ENCODE measurements at regions not wholly inside any gene's neighbourhood (a gene's known extent, or its start where the extent isn't known, plus 50 kb on each side); places are given as distances from the start of the nearest gene placed in this dataset.

- TF ChIP-seq, protein P1, sequence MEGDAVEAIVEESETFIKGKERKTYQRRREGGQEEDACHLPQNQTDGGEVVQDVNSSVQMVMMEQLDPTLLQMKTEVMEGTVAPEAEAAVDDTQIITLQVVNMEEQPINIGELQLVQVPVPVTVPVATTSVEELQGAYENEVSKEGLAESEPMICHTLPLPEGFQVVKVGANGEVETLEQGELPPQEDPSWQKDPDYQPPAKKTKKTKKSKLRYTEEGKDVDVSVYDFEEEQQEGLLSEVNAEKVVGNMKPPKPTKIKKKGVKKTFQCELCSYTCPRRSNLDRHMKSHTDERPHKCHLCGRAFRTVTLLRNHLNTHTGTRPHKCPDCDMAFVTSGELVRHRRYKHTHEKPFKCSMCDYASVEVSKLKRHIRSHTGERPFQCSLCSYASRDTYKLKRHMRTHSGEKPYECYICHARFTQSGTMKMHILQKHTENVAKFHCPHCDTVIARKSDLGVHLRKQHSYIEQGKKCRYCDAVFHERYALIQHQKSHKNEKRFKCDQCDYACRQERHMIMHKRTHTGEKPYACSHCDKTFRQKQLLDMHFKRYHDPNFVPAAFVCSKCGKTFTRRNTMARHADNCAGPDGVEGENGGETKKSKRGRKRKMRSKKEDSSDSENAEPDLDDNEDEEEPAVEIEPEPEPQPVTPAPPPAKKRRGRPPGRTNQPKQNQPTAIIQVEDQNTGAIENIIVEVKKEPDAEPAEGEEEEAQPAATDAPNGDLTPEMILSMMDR (IDR thresholded peaks at IDR 0.05), result no peak
- TF ChIP-seq EP300 (IDR thresholded peaks at IDR 0.05) (no peak), POLR2A (IDR thresholded peaks at IDR 0.05) (no peak)
- ATAC-seq (ENCODE audit: low FRiP score in 2 of 2), result no peak
- WGBS, 2 donors, result 89 to 92% methylated on average over 5 of the region's 5 CpGs
Measured at GRCh38 chr16:59567496-59567895, 833.4 kb upstream of the GOT2 start.

DNA sequence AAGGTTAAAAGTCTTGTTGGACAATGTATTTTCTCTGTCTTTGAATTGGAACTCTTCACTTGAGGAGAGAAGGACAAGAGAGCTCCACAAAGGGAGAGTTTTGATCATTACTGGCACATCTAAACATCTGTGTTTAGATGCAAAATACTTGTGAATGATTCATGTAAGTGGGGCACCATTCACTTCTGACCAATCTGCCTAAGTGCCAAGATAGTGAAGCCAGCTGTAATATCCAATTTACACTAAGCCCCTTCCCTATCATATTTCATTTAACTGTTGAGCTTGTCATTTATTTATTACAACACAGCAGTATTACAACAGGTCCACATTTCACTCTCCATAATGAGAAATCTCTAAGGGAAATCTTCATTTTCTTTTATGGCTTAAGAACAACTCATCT, 832.3 kb upstream of the GOT2 start:
- no peaks in the 10 kb centered on the region for H3K27me3 ChIP-seq
- no peak for TF ChIP-seq POLR2A (IDR thresholded peaks at IDR 0.05)
- TF ChIP-seq, protein P1 (IDR thresholded peaks at IDR 0.05), result no peak
- no peak overlapping the region for H3K27ac ChIP-seq
- H3K4me1 ChIP-seq, result no peaks in the 10 kb centered on the region
- no peaks in the 10 kb centered on the region for H3K9me3 ChIP-seq
- no peaks in the 10 kb centered on the region for H3K36me3 ChIP-seq
- DNase-seq (no peak), ATAC-seq (ENCODE audit: low FRiP score in 2 of 2) (no peak)
- H3K4me3 ChIP-seq, result no peak overlapping the region

More at GRCh38 chr16:59567496-59567895, 833.4 kb upstream of the GOT2 start:
- Histone ChIP-seq H3K27ac (no peak overlapping the region), H3K36me3 (no peaks in the 10 kb centered on the region), H3K4me1 (no peaks in the 10 kb centered on the region), H3K27me3 (no peaks in the 10 kb centered on the region), H3K9me3 (no peaks in the 10 kb centered on the region), H3K4me3 (no peak overlapping the region)
- no peak for DNase-seq

- Histone ChIP-seq H3K27me3 (no peaks in the 10 kb centered on the region), H3K27ac (no peak overlapping the region), H3K4me1 (no peaks in the 10 kb centered on the region), H3K4me3 (no peak overlapping the region), H3K9me3 (no peaks in the 10 kb centered on the region), H3K36me3 (no peaks in the 10 kb centered on the region)
- no peak for TF ChIP-seq POLR2AphosphoS5 (IDR thresholded peaks at IDR 0.05)
- no peak for TF ChIP-seq POLR2A (IDR thresholded peaks at IDR 0.05)
- no peak for TF ChIP-seq EP300 (IDR thresholded peaks at IDR 0.05)
- TF ChIP-seq, protein P1 (IDR thresholded peaks at IDR 0.05), result no peak
- DNase-seq (no peak), ATAC-seq (ENCODE audit: low FRiP score in 2 of 2) (no peak)
Measured at GRCh38 chr16:59558679-59559078, 824.6 kb upstream of the GOT2 start.

DNA sequence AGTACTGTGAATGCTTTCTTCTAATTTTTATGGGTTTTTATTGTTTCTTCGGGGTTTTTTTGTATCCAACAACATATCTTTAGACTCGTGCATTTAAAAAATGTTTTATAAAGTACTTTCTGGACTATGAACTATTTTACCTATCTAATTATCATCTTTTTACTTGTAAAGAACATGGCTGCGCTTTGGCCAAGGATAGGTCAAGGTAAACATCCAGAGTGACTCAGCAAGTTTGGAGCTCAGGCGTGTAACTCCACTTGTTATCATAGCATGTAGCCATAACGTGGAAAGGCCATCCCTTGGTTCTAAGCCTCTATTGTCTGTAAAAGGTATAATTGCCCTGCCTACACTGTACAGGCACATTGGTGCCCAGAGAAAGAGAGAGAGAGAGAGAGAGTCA, 818.0 kb upstream of the GOT2 start:
- ATAC-seq (ENCODE audit: low FRiP score in 2 of 2) (no peak), DNase-seq (no peak)
- 88 to 91% methylated on average over 5 of the region's 5 CpGs for WGBS, 2 donors
- H3K4me1 ChIP-seq, result no peaks in the 10 kb centered on the region
- H3K36me3 ChIP-seq, result no peaks in the 10 kb centered on the region
- H3K9me3 ChIP-seq, result no peaks in the 10 kb centered on the region
- H3K4me3 ChIP-seq, result no peak overlapping the region
- peaks cover 0 to 2% (median 0%) of the 10 kb centered on the region in 4 donors for H3K27me3 ChIP-seq
- TF ChIP-seq POLR2A (IDR thresholded peaks at IDR 0.05), result no peak
- no peak for TF ChIP-seq POLR2AphosphoS5 (IDR thresholded peaks at IDR 0.05)
- no peak for TF ChIP-seq EP300 (IDR thresholded peaks at IDR 0.05)
- TF ChIP-seq, protein P1 (IDR thresholded peaks at IDR 0.05), result no peak
- no peak overlapping the region for H3K27ac ChIP-seq

DNA sequence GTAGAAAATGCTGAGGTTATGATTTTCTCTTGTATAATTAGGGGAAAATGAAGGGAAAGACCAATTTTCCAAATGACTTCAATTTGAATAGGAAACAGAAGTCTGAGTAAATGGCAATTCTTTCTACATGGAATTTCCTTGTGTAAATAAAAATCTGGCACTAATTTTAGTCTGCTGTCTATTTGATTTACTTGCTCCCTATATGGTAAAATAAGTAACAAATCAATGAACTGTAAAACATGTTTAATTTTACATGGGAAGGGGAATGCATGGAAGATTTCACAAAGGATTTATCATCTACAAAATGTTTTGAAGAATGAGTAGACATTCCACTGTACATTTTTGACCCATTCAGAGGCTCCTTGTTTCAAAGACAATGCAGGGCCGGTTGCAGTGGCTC, 811.6 kb upstream of the GOT2 start:
- Histone ChIP-seq H3K4me1 (no peaks in the 10 kb centered on the region), H3K27ac (no peak overlapping the region), H3K9me3 (no peaks in the 10 kb centered on the region), H3K27me3 (peaks cover 0 to 2% (median 0%) of the 10 kb centered on the region in 4 donors), H3K36me3 (no peaks in the 10 kb centered on the region), H3K4me3 (no peak overlapping the region)
- ATAC-seq (ENCODE audit: low FRiP score in 2 of 2), result no peak
- 64 to 73% methylated on average over 1 of the region's 1 CpG for WGBS, 2 donors
- no peak for TF ChIP-seq POLR2A (IDR thresholded peaks at IDR 0.05)
- TF ChIP-seq EP300 (IDR thresholded peaks at IDR 0.05), result no peak
- TF ChIP-seq, protein P1 (IDR thresholded peaks at IDR 0.05), result no peak
- no peak for TF ChIP-seq POLR2AphosphoS5 (IDR thresholded peaks at IDR 0.05)
- DNase-seq, result no peak

All from upper lobe of left lung (tissue), 6 donors.